Naive B cell (primary cell): ENCODE measurements at regions not wholly inside any gene's neighbourhood (a gene's known extent, or its start where the extent isn't known, plus 50 kb on each side); places are given as distances from the start of the nearest gene placed in this dataset.

Experiments used
- ATAC-seq, 2 donors: fragments of 150-1000 bp; cut with Tn5 transposase; 2 replicates each; pipeline ENCODE4 v1.10.0; 2021; ENCODE audit warnings: low read depth in 2 of 2, mild to moderate bottlenecking in 2 of 2, moderate library complexity in 2 of 2
- DNase-seq: peaks from one replicate; pipeline ENCODE4 v3.0.0; 2022
- H3K27ac Mint-ChIP-seq, 6 donors: one replicate each; pipeline ENCODE4 v1.8.0; 2020 to 2022; ENCODE audit warnings: mild to moderate bottlenecking in 6 of 6, mixed read lengths in 6 of 6, moderate library complexity in 5 of 6, inconsistent platforms in 2 of 6
- H3K27me3 Mint-ChIP-seq, 3 donors: one replicate each; pipeline ENCODE4 v1.8.0; 2021 to 2022; ENCODE audit warnings: mixed read lengths in 3 of 3, mild to moderate bottlenecking in 1 of 3
- H3K36me3 Mint-ChIP-seq, 2 donors: one replicate each; pipeline ENCODE4 v1.8.0; 2020 to 2022; ENCODE audit warnings: mixed read lengths in 2 of 2, inconsistent platforms in 1 of 2, mild to moderate bottlenecking in 1 of 2
- H3K4me1 Mint-ChIP-seq, 3 donors: one replicate each; pipeline ENCODE4 v1.8.0; 2020 to 2022; ENCODE audit warnings: mixed read lengths in 3 of 3, inconsistent platforms in 1 of 3, mild to moderate bottlenecking in 1 of 3, moderate library complexity in 1 of 3
- H3K4me3 Mint-ChIP-seq, 8 donors: one replicate each; pipeline ENCODE4 v1.8.0; 2020 to 2022; ENCODE audit warnings: mild to moderate bottlenecking in 8 of 8, mixed read lengths in 8 of 8, moderate library complexity in 8 of 8, inconsistent platforms in 2 of 8
- H3K9me3 Mint-ChIP-seq, 7 donors: one replicate each; pipeline ENCODE4 v1.8.0; 2020 to 2022; ENCODE audit warnings: mixed read lengths in 7 of 7, mild to moderate bottlenecking in 5 of 7, inconsistent platforms in 2 of 7, moderate library complexity in 1 of 7

GRCh38 chr18:68427951-68428401, 286.9 kb downstream of the TMX3 start:
- Mint-ChIP-seq H3K27ac (no peak overlapping the region), H3K4me1 (no peaks in the 10 kb centered on the region), H3K4me3 (no peak overlapping the region), H3K36me3 (no peaks in the 10 kb centered on the region), H3K9me3 (peaks cover 0 to 4% (median 1%) of the 10 kb centered on the region in 7 donors), H3K27me3 (no peaks in the 10 kb centered on the region)
- DNase-seq (no peak), ATAC-seq (no peak)

GRCh38 chr18:68426731-68427315, 288.1 kb downstream of the TMX3 start:
- Mint-ChIP-seq H3K4me1 (no peaks in the 10 kb centered on the region), H3K27ac (no peak overlapping the region), H3K27me3 (no peaks in the 10 kb centered on the region), H3K9me3 (peaks cover 0 to 10% (median 4%) of the 10 kb centered on the region in 7 donors), H3K4me3 (no peak overlapping the region), H3K36me3 (no peaks in the 10 kb centered on the region)
- no peak for ATAC-seq
- no peak for DNase-seq

GRCh38 chr18:68418881-68419280, 296.0 kb downstream of the TMX3 start:
- H3K4me3 Mint-ChIP-seq, result no peak overlapping the region
- no peaks in the 10 kb centered on the region for H3K4me1 Mint-ChIP-seq
- ATAC-seq, result no peak

GRCh38 chr18:68418226-68418868, 296.6 kb downstream of the TMX3 start:
- no peak overlapping the region for H3K27ac Mint-ChIP-seq
- no peak overlapping the region for H3K4me3 Mint-ChIP-seq
- DNase-seq, result no peak
- H3K9me3 Mint-ChIP-seq, result peaks cover 0 to 11% (median 3%) of the 10 kb centered on the region in 7 donors
- no peak for ATAC-seq
- H3K36me3 Mint-ChIP-seq, result no peaks in the 10 kb centered on the region
- no peaks in the 10 kb centered on the region for H3K27me3 Mint-ChIP-seq
- H3K4me1 Mint-ChIP-seq, result no peaks in the 10 kb centered on the region

More at GRCh38 chr18:68418881-68419280, 296.0 kb downstream of the TMX3 start:
- no peaks in the 10 kb centered on the region for H3K27me3 Mint-ChIP-seq
- no peak for DNase-seq
- peaks cover 0 to 11% (median 3%) of the 10 kb centered on the region in 7 donors for H3K9me3 Mint-ChIP-seq
- no peaks in the 10 kb centered on the region for H3K36me3 Mint-ChIP-seq
- H3K27ac Mint-ChIP-seq, result no peak overlapping the region

GRCh38 chr18:68417826-68418225, 297.1 kb downstream of the TMX3 start:
- Mint-ChIP-seq H3K4me3 (no peak overlapping the region), H3K36me3 (no peaks in the 10 kb centered on the region), H3K27me3 (no peaks in the 10 kb centered on the region), H3K27ac (no peak overlapping the region), H3K9me3 (peaks cover 0 to 7% (median 2%) of the 10 kb centered on the region in 7 donors), H3K4me1 (no peaks in the 10 kb centered on the region)
- ATAC-seq, result no peak
- no peak for DNase-seq

GRCh38 chr18:68417166-68417799, 297.6 kb downstream of the TMX3 start:
- no peaks in the 10 kb centered on the region for H3K36me3 Mint-ChIP-seq
- H3K9me3 Mint-ChIP-seq, result peaks cover 0 to 5% (median 2%) of the 10 kb centered on the region in 7 donors
- H3K4me1 Mint-ChIP-seq, result no peaks in the 10 kb centered on the region
- ATAC-seq (no peak), DNase-seq (no peak)
- no peak overlapping the region for H3K27ac Mint-ChIP-seq
- H3K27me3 Mint-ChIP-seq, result no peaks in the 10 kb centered on the region
- no peak overlapping the region for H3K4me3 Mint-ChIP-seq

GRCh38 chr18:68414407-68414806, 300.5 kb downstream of the TMX3 start:
- no peaks in the 10 kb centered on the region for H3K36me3 Mint-ChIP-seq
- ATAC-seq (no peak), DNase-seq (no peak)
- no peak overlapping the region for H3K4me3 Mint-ChIP-seq
- no peak overlapping the region for H3K27ac Mint-ChIP-seq
- no peaks in the 10 kb centered on the region for H3K9me3 Mint-ChIP-seq
- H3K4me1 Mint-ChIP-seq, result no peaks in the 10 kb centered on the region
- no peaks in the 10 kb centered on the region for H3K27me3 Mint-ChIP-seq

- DNase-seq (no peak), ATAC-seq (no peak)
- H3K9me3 Mint-ChIP-seq, result peaks cover 0 to 11% (median 0%) of the 10 kb centered on the region in 7 donors
- H3K4me1 Mint-ChIP-seq, result no peaks in the 10 kb centered on the region
- no peaks in the 10 kb centered on the region for H3K36me3 Mint-ChIP-seq
- no peak overlapping the region for H3K27ac Mint-ChIP-seq
- H3K4me3 Mint-ChIP-seq, result no peak overlapping the region
- no peaks in the 10 kb centered on the region for H3K27me3 Mint-ChIP-seq
These were observed 305.3 kb downstream of the TMX3 start for GRCh38 chr18:68409576-68409975.

GRCh38 chr18:68406761-68407160, 308.1 kb downstream of the TMX3 start:
- Mint-ChIP-seq H3K27ac (no peak overlapping the region), H3K27me3 (no peaks in the 10 kb centered on the region), H3K9me3 (peaks cover 0 to 11% (median 0%) of the 10 kb centered on the region in 7 donors), H3K4me1 (no peaks in the 10 kb centered on the region), H3K4me3 (no peak overlapping the region), H3K36me3 (no peaks in the 10 kb centered on the region)
- no peak for ATAC-seq
- DNase-seq, result no peak

GRCh38 chr18:68402784-68403183, 312.1 kb downstream of the TMX3 start:
- H3K27ac Mint-ChIP-seq, result no peak overlapping the region
- no peaks in the 10 kb centered on the region for H3K36me3 Mint-ChIP-seq
- H3K4me3 Mint-ChIP-seq, result no peak overlapping the region
- H3K27me3 Mint-ChIP-seq, result no peaks in the 10 kb centered on the region
- H3K9me3 Mint-ChIP-seq, result peaks cover 0 to 9% (median 0%) of the 10 kb centered on the region in 7 donors
- no peak for ATAC-seq
- no peaks in the 10 kb centered on the region for H3K4me1 Mint-ChIP-seq
- no peak for DNase-seq

GRCh38 chr18:68400889-68401288, 314.0 kb downstream of the TMX3 start:
- Mint-ChIP-seq H3K36me3 (no peaks in the 10 kb centered on the region), H3K27ac (no peak overlapping the region), H3K4me3 (no peak overlapping the region), H3K9me3 (peaks cover 0 to 6% (median 0%) of the 10 kb centered on the region in 7 donors), H3K27me3 (no peaks in the 10 kb centered on the region), H3K4me1 (no peaks in the 10 kb centered on the region)
- DNase-seq (no peak), ATAC-seq (no peak)

GRCh38 chr18:68399721-68400120, 315.2 kb downstream of the TMX3 start:
- H3K4me3 Mint-ChIP-seq, result no peak overlapping the region
- no peaks in the 10 kb centered on the region for H3K27me3 Mint-ChIP-seq
- DNase-seq (no peak), ATAC-seq (no peak)
- H3K4me1 Mint-ChIP-seq, result no peaks in the 10 kb centered on the region
- no peaks in the 10 kb centered on the region for H3K36me3 Mint-ChIP-seq
- peaks cover 0 to 6% (median 0%) of the 10 kb centered on the region in 7 donors for H3K9me3 Mint-ChIP-seq
- no peak overlapping the region for H3K27ac Mint-ChIP-seq

GRCh38 chr18:68397241-68398035, 317.5 kb downstream of the TMX3 start:
- ATAC-seq (no peak), DNase-seq (no peak)
- Mint-ChIP-seq H3K4me3 (no peak overlapping the region), H3K9me3 (peaks cover 0 to 6% (median 0%) of the 10 kb centered on the region in 7 donors), H3K27ac (no peak overlapping the region), H3K4me1 (no peaks in the 10 kb centered on the region), H3K36me3 (no peaks in the 10 kb centered on the region), H3K27me3 (no peaks in the 10 kb centered on the region)
